NCI-H526 (cell line): ENCODE measurements at regions not wholly inside any gene's neighbourhood (a gene's known extent, or its start where the extent isn't known, plus 50 kb on each side); places are given as distances from the start of the nearest gene placed in this dataset.
A peak's percentile ranks its signal among the peaks of the same experiment; 100 is the strongest.
"Not testable (repeated sequence)": the region's sequence is repeated elsewhere in the genome, so short reads cannot be mapped to it uniquely, and the experiment has no call there.

Experiments
- DNase-seq, 2 experiments: peaks; one replicate each; lab custom pipeline; 2025; lab: John Stamatoyannopoulos, UW

- not testable (repeated sequence) for DNase-seq
Measured at GRCh38 chr7:63856466-63856865, 142.2 kb upstream of the ZNF722 start.

- no peak for DNase-seq
Measured at GRCh38 chr7:63867127-63867526, 131.5 kb upstream of the ZNF722 start.

DNA sequence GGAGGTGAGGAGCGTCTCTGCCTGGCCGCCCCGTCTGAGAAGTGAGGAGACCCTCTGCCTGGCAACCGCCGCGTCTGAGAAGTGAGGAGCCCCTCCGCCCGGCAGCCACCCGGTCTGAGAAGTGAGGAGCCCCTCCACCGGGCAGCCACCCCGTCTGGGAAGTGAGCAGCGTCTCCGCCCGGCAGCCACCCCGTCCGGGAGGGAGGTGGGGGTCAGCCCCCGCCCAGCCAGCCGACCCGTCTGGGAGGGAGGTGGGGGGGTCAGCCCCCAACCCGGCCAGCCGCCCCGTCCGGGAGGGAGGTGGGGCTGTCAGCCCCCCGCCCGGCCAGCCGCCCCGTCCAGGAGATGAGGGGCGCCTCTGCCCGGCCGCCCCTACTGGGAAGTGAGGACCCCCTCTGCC, 124.4 kb upstream of the ZNF722 start:
- DNase-seq, result not testable (repeated sequence)

GRCh38 chr7:63876707-63877322, 121.8 kb upstream of the ZNF722 start:
- DNase-seq, result no peak

- no peak for DNase-seq
Measured at GRCh38 chr7:63887031-63887430, 111.6 kb upstream of the ZNF722 start.

- DNase-seq, result peak; percentile 61 to 86
Measured at GRCh38 chr7:63899691-63900393, 98.8 kb upstream of the ZNF722 start.

GRCh38 chr7:63900394-63901203, 98.0 kb upstream of the ZNF722 start:
- DNase-seq, result peak; percentile 89 to 96

- DNase-seq, result not testable (repeated sequence)
Measured at GRCh38 chr7:63901204-63901506, 97.5 kb upstream of the ZNF722 start.

DNA sequence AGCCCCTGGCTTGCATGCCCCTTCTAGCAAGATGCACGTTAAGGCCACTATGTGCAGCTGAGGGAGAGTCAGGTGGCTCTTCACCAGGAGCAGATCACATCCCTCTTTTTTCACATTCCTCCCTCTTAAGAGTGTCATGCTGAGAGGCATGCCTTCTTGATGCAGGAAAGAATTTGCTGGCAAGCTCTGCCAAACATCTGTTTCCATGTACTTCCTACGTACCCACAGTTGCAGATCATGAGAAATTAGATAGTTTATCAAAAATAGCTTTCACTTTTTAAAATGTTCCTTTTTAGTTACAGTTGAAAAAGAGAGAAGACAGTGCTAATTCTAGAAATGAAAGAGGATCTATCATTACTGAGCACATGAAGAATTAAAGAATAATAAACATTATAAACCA, 79.7 kb upstream of the ZNF722 start:
- no peak for DNase-seq

GRCh38 chr7:63925262-63925625, 73.4 kb upstream of the ZNF722 start:
- DNase-seq, result peak; percentile 57 to 65

DNA sequence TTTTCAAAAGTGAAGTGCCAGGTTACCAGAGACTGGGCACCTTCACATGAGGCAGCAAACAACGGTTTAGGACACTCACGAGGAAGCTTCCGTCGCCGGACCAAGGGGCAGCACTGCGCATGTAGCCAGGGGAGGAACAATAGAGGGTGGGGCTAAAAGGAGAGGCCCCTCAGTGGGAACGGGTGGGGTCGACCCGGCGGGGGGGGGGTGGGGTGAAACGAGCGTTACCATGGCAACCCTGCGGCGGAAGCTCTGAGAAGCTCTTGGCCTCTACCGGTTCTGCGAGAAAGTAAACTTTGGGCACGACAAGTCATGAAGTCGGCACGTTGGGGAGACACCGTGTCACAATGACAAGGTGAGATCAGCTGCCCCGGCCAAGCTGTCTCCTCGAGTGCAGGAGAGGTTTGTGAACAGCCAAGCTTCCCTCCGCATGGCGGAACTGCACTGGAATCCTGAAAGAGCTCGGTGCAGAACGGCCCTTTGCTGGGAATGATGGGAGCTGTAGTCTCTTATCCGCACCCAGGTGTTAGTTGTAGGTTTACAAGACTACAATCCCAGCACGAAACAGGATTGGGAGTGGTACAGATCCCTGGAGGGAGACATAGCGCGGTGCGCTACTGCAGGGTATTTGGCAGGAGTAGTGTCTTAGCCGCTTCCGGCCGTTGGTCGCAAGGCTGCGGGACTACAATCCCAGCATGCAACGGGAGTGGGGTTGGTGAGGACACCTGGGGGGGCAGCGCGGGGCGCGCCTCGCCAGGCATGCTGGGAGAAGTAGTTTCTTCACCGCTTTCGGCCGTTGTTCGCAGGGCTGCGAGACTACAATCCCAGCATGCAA, 72.8 kb upstream of the ZNF722 start:
- DNase-seq, result peak; percentile 94 to 96

- no peak for DNase-seq
Measured at GRCh38 chr7:63927261-63927660, 71.4 kb upstream of the ZNF722 start.

DNA sequence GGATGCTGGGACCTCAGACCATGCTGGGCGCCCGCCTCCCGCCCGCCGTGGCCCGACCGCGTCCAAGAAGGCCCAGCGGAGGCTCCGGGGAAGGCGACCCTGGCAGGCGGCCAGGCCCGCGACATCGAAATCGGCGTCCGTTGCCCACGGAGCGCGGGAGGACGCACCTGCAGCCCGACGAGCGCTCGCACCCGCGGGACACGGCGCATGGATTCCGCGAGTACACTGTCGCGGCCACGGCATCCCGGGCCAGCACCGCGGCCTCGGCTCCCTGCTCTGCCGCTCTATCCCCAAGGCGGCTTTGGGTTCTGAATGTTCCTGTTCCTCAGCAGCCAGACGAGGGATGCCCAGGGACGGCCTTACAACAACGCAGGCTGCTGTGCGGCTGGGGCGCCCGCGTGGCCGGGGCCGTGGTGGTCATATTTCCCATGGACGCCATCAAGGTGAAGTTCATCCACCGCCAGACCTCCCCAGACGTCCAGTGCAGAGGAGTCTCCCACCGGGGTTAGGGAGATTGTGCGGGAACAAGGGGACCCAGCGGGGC, 67.5 kb upstream of the ZNF722 start:
- no peak for DNase-seq

- no peak for DNase-seq
Measured at GRCh38 chr7:63931985-63932577, 66.6 kb upstream of the ZNF722 start.
